Inferior parietal cortex (tissue), 1 donor: ENCODE measurements at regions not wholly inside any gene's neighbourhood (a gene's known extent, or its start where the extent isn't known, plus 50 kb on each side); places are given as distances from the start of the nearest gene placed in this dataset.
A peak's percentile ranks its signal among the peaks of the same experiment; 100 is the strongest.

Experiments used
- DNase-seq: peaks from one replicate; pipeline ENCODE4 v3.0.0-alpha.2; 2016; ENCODE audit errors: extremely low spot score

DNA sequence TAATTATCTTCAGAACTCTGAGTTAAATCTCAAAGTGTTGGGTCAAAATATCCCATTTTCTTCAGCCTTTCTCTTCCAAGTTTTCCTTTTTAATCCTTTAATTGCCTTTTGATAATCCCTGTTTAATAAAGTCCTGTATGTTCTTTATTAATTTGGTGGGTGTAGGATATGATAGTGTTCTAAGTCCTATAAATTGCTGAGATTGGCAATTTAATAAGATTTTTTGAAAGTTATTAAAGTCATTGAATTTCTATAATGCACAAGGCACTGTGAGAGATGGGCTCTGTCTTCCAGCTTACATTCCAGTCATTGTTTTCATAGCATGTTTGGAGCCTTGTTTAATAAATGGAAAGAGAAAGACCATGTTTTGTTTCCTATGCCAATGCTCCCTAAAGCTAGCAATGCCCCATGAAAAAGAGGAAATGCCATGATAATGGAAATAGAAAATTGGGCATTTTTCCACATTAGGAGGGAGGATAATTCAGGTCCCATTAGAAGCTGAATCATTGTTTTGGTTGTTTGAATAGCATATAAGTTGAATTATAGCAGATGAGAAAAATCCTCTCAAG, 404.8 kb downstream of the CD109 start:
- DNase-seq: no peak

DNA sequence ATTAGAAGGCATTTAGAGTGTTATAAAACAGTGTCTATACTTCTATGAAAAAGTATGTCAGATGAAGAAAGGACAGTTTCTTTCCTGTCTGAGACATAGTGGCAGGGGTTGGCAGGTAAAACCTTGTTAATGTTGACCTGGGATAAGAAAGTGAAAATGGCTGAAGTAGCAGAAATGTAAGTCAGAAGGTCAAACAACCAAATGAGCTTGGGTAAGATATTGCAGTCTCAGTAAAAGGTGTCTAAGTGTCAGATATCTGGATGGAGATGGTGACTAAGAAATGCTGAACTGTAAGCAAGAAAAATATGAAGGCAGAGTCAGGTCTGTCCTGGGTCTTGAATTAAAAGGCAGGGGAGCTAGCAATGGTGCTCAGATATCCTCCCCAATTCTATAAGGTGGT, 400.3 kb downstream of the CD109 start:
- no peak for DNase-seq

DNA sequence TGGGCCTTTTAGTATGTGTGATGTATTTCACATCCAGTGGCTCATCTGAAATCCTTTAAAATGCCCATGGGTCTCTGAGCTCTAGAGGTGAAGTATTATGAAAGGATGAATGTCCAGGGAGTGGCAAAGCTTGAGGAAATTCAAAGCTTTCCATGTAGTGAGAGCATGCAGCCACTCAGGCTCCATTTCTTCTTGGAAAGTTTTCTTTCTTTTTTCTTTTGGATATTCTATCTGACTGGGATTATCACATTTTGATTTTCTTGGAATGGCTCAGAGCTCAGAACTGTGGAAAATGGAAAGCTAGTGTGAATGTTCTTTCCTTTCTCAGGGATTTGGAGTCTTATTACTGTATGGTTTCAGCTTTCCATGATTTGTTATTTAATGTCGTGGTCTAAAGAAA, 397.4 kb downstream of the CD109 start:
- DNase-seq: no peak

DNA sequence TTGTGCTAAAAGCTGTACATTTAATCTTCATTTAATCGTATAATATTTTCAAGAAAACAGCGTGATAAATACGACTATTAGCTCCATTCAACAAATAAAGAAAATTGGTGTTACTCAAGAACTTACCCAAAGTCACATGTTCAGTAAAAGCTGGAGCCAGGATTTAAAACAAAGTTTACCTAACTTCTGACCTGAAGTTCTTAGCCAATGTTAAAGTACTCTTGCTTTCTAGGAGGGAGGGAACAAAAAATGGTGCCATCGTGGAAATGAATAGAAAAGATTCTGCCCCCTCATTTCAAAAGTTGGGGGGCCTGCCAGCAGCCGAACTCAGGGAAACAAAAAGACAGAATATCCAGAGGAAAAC, 395.8 kb downstream of the CD109 start:
- DNase-seq: no peak

GRCh38 chr6:74091136-74091793, 395.3 kb downstream of the CD109 start:
- DNase-seq: peak; percentile 64

DNA sequence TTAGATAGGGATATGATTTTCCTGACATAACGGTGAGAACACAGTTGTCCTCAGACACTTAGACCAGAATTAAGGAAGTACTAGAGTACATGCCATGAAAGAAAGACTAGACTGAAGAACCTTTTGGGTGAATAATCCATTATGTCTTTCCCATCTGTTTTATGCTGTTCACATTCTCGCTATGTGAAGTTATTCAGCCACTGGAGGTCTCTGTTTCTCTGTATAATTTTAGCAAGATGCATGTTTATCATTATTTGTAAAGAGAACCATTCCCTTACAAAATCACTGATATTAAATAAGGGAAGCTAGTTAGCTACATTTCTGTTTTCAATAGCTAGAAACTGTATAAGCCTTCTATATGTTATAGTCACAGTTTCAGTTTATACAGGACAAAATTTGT, 391.9 kb downstream of the CD109 start:
- DNase-seq: no peak

- DNase-seq: no peak
These were observed 379.9 kb downstream of the CD109 start for GRCh38 chr6:74075896-74076295.

GRCh38 chr6:74075323-74075722, 379.3 kb downstream of the CD109 start:
- DNase-seq: no peak

DNA sequence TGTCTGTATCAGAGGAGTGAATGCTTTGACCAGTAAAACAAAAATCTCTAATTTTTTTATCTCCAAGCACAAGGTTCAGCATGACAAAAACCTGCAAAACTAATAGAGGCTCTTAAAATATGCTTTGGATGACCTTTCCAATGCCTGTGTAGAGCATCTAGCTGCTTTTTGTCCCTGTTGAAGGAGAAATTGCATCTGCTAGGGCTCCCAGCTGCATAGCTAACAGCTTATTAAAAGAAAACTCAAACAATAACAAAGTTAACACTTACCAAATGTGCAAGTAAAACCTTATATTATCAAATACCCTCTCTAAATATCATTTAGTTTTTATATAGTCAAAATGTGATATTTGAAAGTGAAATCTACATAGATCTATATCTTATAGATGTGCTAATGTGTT, 378.6 kb downstream of the CD109 start:
- no peak for DNase-seq

GRCh38 chr6:74073999-74074398, 378.0 kb downstream of the CD109 start:
- no peak for DNase-seq

GRCh38 chr6:74073429-74073828, 377.4 kb downstream of the CD109 start:
- DNase-seq: no peak

GRCh38 chr6:74071214-74071613, 375.2 kb downstream of the CD109 start:
- no peak for DNase-seq

DNA sequence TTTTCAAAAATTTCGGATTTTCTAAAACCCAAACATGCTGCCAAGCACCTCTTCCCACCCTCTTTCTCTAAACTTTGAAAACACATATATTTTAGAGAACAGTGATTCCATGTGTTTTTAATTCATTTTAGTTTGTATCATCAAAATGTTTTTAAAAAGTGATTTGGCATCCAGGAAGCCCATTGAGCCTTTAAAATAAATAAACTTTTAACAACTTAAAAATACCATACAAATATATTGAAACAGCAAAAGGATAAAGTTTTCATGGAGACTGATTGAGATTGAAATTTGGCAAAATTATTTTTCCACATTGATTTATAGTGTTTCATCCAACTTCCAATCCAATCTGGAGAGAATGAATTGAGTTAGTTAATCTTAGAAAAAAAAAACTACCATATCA, 374.7 kb downstream of the CD109 start:
- DNase-seq: no peak

DNA sequence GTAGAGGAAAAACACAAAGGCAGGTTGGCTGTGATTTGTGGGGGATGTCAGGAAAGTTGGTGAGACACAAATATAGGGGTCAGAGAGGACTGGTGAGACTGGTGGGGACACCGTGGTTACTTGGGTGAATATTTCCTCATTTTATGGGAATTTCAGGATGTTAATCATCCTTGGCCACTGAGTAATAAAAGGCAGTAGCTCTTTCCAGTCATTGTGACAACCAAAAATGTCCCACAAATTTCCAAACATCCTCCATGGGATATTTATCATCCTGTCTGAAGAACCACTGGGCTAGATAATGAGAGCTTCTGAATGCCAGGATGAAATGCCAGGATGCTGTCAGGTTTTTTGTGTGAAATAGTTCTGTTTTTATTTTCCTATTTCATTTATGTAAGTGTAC, 374.1 kb downstream of the CD109 start:
- no peak for DNase-seq

GRCh38 chr6:74069089-74069581, 373.1 kb downstream of the CD109 start:
- no peak for DNase-seq

GRCh38 chr6:74066168-74066871, 370.3 kb downstream of the CD109 start:
- DNase-seq: no peak

- DNase-seq: no peak
These were observed 369.7 kb downstream of the CD109 start for GRCh38 chr6:74065705-74066104.

DNA sequence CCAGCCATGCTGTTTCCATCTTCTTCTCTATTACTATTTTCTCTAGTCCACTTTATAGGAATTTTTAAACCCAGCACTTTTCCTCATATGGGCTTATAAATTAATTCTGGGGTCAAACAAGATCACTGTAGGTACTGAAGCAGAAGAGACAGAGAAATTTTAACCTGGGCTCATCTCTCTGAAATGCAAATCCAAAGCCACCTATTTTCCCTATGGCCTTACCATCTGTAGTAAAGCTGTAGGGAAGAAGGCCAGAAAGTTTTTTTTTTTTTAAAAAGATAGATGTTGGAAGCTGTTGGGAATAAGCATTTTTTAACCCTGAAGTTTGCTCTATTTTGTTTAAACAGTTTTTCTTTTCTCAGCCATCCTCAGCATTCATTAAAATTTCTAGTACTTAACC, 367.4 kb downstream of the CD109 start:
- no peak for DNase-seq

- DNase-seq: no peak
These were observed 365.2 kb downstream of the CD109 start for GRCh38 chr6:74061201-74061600.

DNA sequence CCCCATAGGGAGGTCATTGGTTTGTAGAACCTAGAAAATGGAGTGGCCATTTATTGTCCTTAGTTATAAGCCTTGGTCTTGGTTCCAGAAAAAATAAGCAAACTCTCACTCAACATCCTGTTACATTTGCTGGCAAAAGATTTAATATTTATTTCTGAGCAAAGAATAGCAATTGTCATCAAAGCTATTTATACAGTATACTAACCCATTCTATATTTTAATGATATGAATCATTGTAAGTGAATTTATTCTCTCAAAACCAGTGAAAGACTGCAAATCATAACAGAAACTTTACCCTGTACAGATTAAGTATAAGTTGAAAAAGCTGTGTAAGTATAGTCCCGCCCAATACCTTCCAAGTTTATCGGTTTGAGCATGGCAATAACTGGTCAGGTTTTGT, 364.4 kb downstream of the CD109 start:
- DNase-seq: no peak

GRCh38 chr6:74058606-74059005, 362.6 kb downstream of the CD109 start:
- no peak for DNase-seq

GRCh38 chr6:74057326-74057725, 361.3 kb downstream of the CD109 start:
- DNase-seq: no peak

DNA sequence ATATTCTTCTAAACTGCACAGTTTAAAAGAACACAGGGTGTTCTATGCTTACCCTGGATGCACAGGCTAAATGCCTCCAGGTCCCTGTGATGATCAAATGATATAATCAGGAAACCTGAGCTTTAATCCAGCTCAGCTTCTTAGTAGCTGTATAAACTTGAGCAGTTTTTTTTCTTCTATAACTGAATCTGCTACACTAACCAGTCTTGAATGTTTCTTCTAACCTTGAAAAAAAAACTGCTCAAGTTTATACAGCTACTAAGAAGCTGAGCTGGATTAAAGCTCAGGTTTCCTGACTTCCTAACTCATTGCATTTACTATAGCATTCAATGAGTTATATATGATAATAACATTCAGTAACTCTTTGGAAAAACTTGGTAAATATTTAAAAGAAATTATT, 358.2 kb downstream of the CD109 start:
- DNase-seq: no peak
